Fibroblast of lung (primary cell): ENCODE measurements at regions not wholly inside any gene's neighbourhood (a gene's known extent, or its start where the extent isn't known, plus 50 kb on each side); places are given as distances from the start of the nearest gene placed in this dataset.
A peak's percentile ranks its signal among the peaks of the same experiment; 100 is the strongest.

Experiments used
- DNase-seq, 2 donors: peaks; one replicate each; pipeline versions ENCODE4 v3.0.0 to v3.0.0-alpha.2; 2010; ENCODE audit warnings: low read depth in 2 of 2
- H2AFZ ChIP-seq: 2 replicates; pipeline ENCODE4 v1.5.1; 2012; ENCODE audit warnings: low read length, control low read depth, inconsistent platforms
- H3K27ac ChIP-seq: 2 replicates; pipeline ENCODE4 v1.5.1; 2011; ENCODE audit warnings: low read length, control low read depth; ENCODE audit not compliant: insufficient read depth
- H3K27me3 ChIP-seq: 2 replicates; pipeline ENCODE4 v1.5.1; 2011; ENCODE audit warnings: mild to moderate bottlenecking, low read length; ENCODE audit not compliant: control insufficient read depth, insufficient read depth
- H3K36me3 ChIP-seq: 2 replicates; pipeline ENCODE4 v1.5.1; 2011; ENCODE audit warnings: low read length; ENCODE audit not compliant: control insufficient read depth, insufficient read depth
- H3K4me1 ChIP-seq: 2 replicates; pipeline ENCODE4 v1.5.1; 2011; ENCODE audit warnings: low read length; ENCODE audit not compliant: control insufficient read depth, insufficient read depth; ENCODE audit errors: extremely low read depth
- H3K4me2 ChIP-seq: 2 replicates; pipeline ENCODE4 v1.5.1; 2011; ENCODE audit warnings: low read length, control low read depth; ENCODE audit not compliant: insufficient read depth; ENCODE audit errors: extremely low read depth
- H3K4me3 ChIP-seq, 4 experiments: fragments of 200-600 bp in 1 of 4; sonication (generic) in 1 of 4; replicated peaks in 1 of 4; 2 replicates each; pipeline ENCODE4 v1.5.1; 2011 to 2016; ENCODE audit warnings: low read length in 4 of 4, low read depth in 3 of 4, mild to moderate bottlenecking in 3 of 4, control low read depth in 2 of 4, inconsistent platforms in 1 of 4, mixed read lengths in 1 of 4; ENCODE audit not compliant: insufficient read depth in 1 of 4; ENCODE audit errors: control extremely low read depth in 1 of 4
- H3K79me2 ChIP-seq: 2 replicates; pipeline ENCODE4 v1.5.1; 2012; ENCODE audit warnings: mild to moderate bottlenecking, low read length, inconsistent platforms; ENCODE audit not compliant: control insufficient read depth, insufficient read depth
- H3K9ac ChIP-seq: 2 replicates; pipeline ENCODE4 v1.5.1; 2011; ENCODE audit warnings: mild to moderate bottlenecking, low read length, control low read depth; ENCODE audit not compliant: insufficient read depth
- H3K9me3 ChIP-seq: 2 replicates; pipeline ENCODE4 v1.5.1; 2012; ENCODE audit warnings: low read depth, low read length; ENCODE audit not compliant: control insufficient read depth, insufficient read depth
- H4K20me1 ChIP-seq: 2 replicates; pipeline ENCODE4 v1.5.1; 2011; ENCODE audit warnings: low read length; ENCODE audit not compliant: control insufficient read depth, insufficient read depth; ENCODE audit errors: extremely low read depth
- CTCF ChIP-seq, 2 donors: IDR thresholded peaks in 1 of 2; conservative IDR thresholded peaks in 1 of 2; 1 replicate in 1 of 2; 2 replicates in 1 of 2; pipeline ENCODE4 v1.5.1; 2011 to 2012; ENCODE audit warnings: low read length in 2 of 2, control low read depth in 1 of 2, inconsistent platforms in 1 of 2, low read depth in 1 of 2, mild to moderate bottlenecking in 1 of 2
- EZH2 ChIP-seq: IDR thresholded peaks from 2 replicates; pipeline ENCODE4 v1.5.1; 2012; ENCODE audit warnings: low read length, control low read depth, mild to moderate bottlenecking; ENCODE audit errors: missing control alignments

GRCh38 chr17:59512844-59513385, 52.5 kb upstream of the DHX40 start:
- H2AFZ ChIP-seq: no peak overlapping the region
- no peaks in the 10 kb centered on the region for H3K27me3 ChIP-seq
- no peak for TF ChIP-seq EZH2
- no peak for TF ChIP-seq CTCF (conservative IDR thresholded peaks at IDR 0.05 in 1 of 2, IDR thresholded peaks at IDR 0.05 in 1 of 2; ENCODE audit: low read depth in 1 of 2, low read length in 2 of 2)
- H3K27ac ChIP-seq: no peak overlapping the region
- no peak overlapping the region for H3K4me3 ChIP-seq
- H3K4me2 ChIP-seq: no peak overlapping the region
- no peak overlapping the region for H3K9ac ChIP-seq
- H3K9me3 ChIP-seq: no peaks in the 10 kb centered on the region
- H3K4me1 ChIP-seq: no peaks in the 10 kb centered on the region
- H4K20me1 ChIP-seq: no peaks in the 10 kb centered on the region
- H3K79me2 ChIP-seq: no peaks in the 10 kb centered on the region
- no peaks in the 10 kb centered on the region for H3K36me3 ChIP-seq
- DNase-seq: no peak

- Histone ChIP-seq H3K9ac (no peak overlapping the region), H3K27me3 (no peaks in the 10 kb centered on the region), H2AFZ (no peak overlapping the region), H3K27ac (no peak overlapping the region), H3K9me3 (no peaks in the 10 kb centered on the region), H4K20me1 (no peaks in the 10 kb centered on the region), H3K4me1 (no peaks in the 10 kb centered on the region), H3K4me2 (no peak overlapping the region), H3K4me3 (no peak overlapping the region), H3K36me3 (no peaks in the 10 kb centered on the region), H3K79me2 (no peaks in the 10 kb centered on the region)
- DNase-seq: peak; percentile 79 to 85
- TF ChIP-seq EZH2 (no peak), CTCF (conservative IDR thresholded peaks at IDR 0.05 in 1 of 2, IDR thresholded peaks at IDR 0.05 in 1 of 2; ENCODE audit: low read depth in 1 of 2, low read length in 2 of 2) (no peak)
These were observed 51.2 kb upstream of the DHX40 start for GRCh38 chr17:59513934-59514841.
